GM23338 (cell line): ENCODE measurements at regions not wholly inside any gene's neighbourhood (a gene's known extent, or its start where the extent isn't known, plus 50 kb on each side); places are given as distances from the start of the nearest gene placed in this dataset.

Experiments used
- ATAC-seq: fragments of 200-7000 bp; cut with Tn5 transposase; 3 replicates; pipeline ENCODE4 v1.9.1; 2020
- DNase-seq: peaks from one replicate; pipeline ENCODE4 v3.0.0-alpha.2; 2015; ENCODE audit warnings: low spot score
- H2AFZ ChIP-seq: fragments of 200-600 bp; sonication (generic); 2 replicates; pipeline ENCODE4 v1.8.0; 2016; ENCODE audit warnings: antibody characterized with exemption, mild to moderate bottlenecking, moderate library complexity
- H3F3A ChIP-seq: fragments of 200-600 bp; sonication (generic); replicated peaks from 2 replicates; pipeline ENCODE4 v1.8.0; 2017; ENCODE audit warnings: antibody characterized with exemption, mixed run types, low read depth
- H3K27ac ChIP-seq: fragments of 200-600 bp; sonication (generic); 2 replicates; pipeline ENCODE4 v1.6.1; 2016; ENCODE audit warnings: low read depth
- H3K27me3 ChIP-seq: fragments of 200-600 bp; sonication (generic); 2 replicates; pipeline ENCODE4 v1.8.0; 2016; ENCODE audit warnings: mild to moderate bottlenecking, mixed run types, moderate library complexity; ENCODE audit not compliant: insufficient read depth
- H3K36me3 ChIP-seq: fragments of 200-600 bp; sonication (generic); 2 replicates; pipeline ENCODE4 v1.8.0; 2016; ENCODE audit warnings: mild to moderate bottlenecking; ENCODE audit not compliant: insufficient read depth
- H3K4me1 ChIP-seq: fragments of 200-600 bp; sonication (generic); 2 replicates; pipeline ENCODE4 v1.8.0; 2016; ENCODE audit warnings: mild to moderate bottlenecking, moderate library complexity; ENCODE audit not compliant: insufficient read depth
- H3K4me2 ChIP-seq: fragments of 200-600 bp; sonication (generic); 2 replicates; pipeline ENCODE4 v1.7.1; 2017; ENCODE audit warnings: mixed run types
- H3K4me3 ChIP-seq: fragments of 200-600 bp; sonication (generic); 2 replicates; pipeline ENCODE4 v1.6.1; 2016; ENCODE audit warnings: mixed run types
- H3K79me2 ChIP-seq: fragments of 200-600 bp; sonication (generic); replicated peaks from 2 replicates; pipeline ENCODE4 v1.8.0; 2017; ENCODE audit warnings: mild to moderate bottlenecking; ENCODE audit not compliant: insufficient read depth
- H3K9me2 ChIP-seq: fragments of 200-600 bp; sonication (generic); 2 replicates; pipeline ENCODE4 v1.8.0; 2017; ENCODE audit not compliant: insufficient read depth
- H4K20me1 ChIP-seq: fragments of 200-600 bp; sonication (generic); replicated peaks from 2 replicates; pipeline ENCODE4 v1.8.0; 2017; ENCODE audit warnings: mild to moderate bottlenecking; ENCODE audit not compliant: insufficient read depth
- H3K27ac Mint-ChIP-seq: 2 replicates; pipeline ENCODE4 v1.8.0; 2020; ENCODE audit warnings: inconsistent platforms, mild to moderate bottlenecking, moderate library complexity, mixed read lengths
- H3K27me3 Mint-ChIP-seq: 3 replicates; pipeline ENCODE4 v1.8.0; 2022; ENCODE audit warnings: low read depth, mild to moderate bottlenecking, moderate library complexity, mixed read lengths, inconsistent platforms; ENCODE audit not compliant: insufficient read depth, poor library complexity
- H3K36me3 Mint-ChIP-seq: 3 replicates; pipeline ENCODE4 v1.8.0; 2021; ENCODE audit warnings: low read depth, mild to moderate bottlenecking, inconsistent platforms, moderate library complexity, mixed read lengths
- H3K4me1 Mint-ChIP-seq: 3 replicates; pipeline ENCODE4 v1.8.0; 2020; ENCODE audit warnings: mild to moderate bottlenecking, inconsistent platforms, mixed read lengths
- H3K4me3 Mint-ChIP-seq: 3 replicates; pipeline ENCODE4 v1.8.0; 2021; ENCODE audit warnings: moderate library complexity, mild to moderate bottlenecking, inconsistent platforms, mixed read lengths
- H3K9me3 Mint-ChIP-seq: 3 replicates; pipeline ENCODE4 v1.8.0; 2020; ENCODE audit warnings: moderate library complexity, mild to moderate bottlenecking, inconsistent platforms, mixed read lengths
- CTCF ChIP-seq, 2 experiments: fragments of 200-600 bp in 1 of 2; sonication (generic) in 1 of 2; conservative IDR thresholded peaks; 2 replicates each; pipeline versions ENCODE4 v1.5.1 to v1.6.1; 2016 to 2017; ENCODE audit warnings: antibody characterized with exemption in 2 of 2, low read depth in 2 of 2, mild to moderate bottlenecking in 2 of 2, moderate library complexity in 1 of 2
- NANOG ChIP-seq: IDR thresholded peaks from 2 replicates; pipeline ENCODE4 v1.6.1; 2016; ENCODE audit warnings: antibody characterized with exemption, borderline replicate concordance
- STAT1 ChIP-seq: IDR thresholded peaks from one replicate; pipeline ENCODE4 v1.6.1; 2016; ENCODE audit warnings: antibody characterized with exemption; ENCODE audit not compliant: unreplicated experiment
- ZNF331 ChIP-seq: fragments of 250-450 bp; sonication (Bioruptor Pico); IDR thresholded peaks from 2 replicates; pipeline ENCODE4 v1.5.0; 2020; ENCODE audit warnings: low read depth, mild to moderate bottlenecking, moderate library complexity
- ZNF462 ChIP-seq: fragments of 250-450 bp; sonication (Bioruptor Pico); IDR thresholded peaks from 2 replicates; pipeline ENCODE4 v1.5.0; 2020; ENCODE audit warnings: mild to moderate bottlenecking, moderate library complexity

- no peaks in the 10 kb centered on the region for H4K20me1 ChIP-seq
- Mint-ChIP-seq H3K9me3 (no peaks in the 10 kb centered on the region), H3K36me3 (no peaks in the 10 kb centered on the region), H3K4me3 (no peak overlapping the region), H3K27me3 (peaks cover 26% of the 10 kb centered on the region), H3K27ac (no peak overlapping the region), H3K4me1 (peaks cover 20% of the 10 kb centered on the region; the same call in 2 of the 3 replicates)
- TF ChIP-seq CTCF (conservative IDR thresholded peaks at IDR 0.05; ENCODE audit: low read depth in 2 of 2) (no peak), ZNF462 (no peak), NANOG (no peak), STAT1 (no peak), ZNF331 (no peak)
- no peak for DNase-seq
- H3K4me1 ChIP-seq = peaks cover 10% of the 10 kb centered on the region
- no peaks in the 10 kb centered on the region for H3K79me2 ChIP-seq
- H3K27me3 ChIP-seq = peaks cover 35% of the 10 kb centered on the region
- H3K4me2 ChIP-seq = no peak overlapping the region
- H3K36me3 ChIP-seq = no peaks in the 10 kb centered on the region
- no peaks in the 10 kb centered on the region for H3F3A ChIP-seq
- no peak for ATAC-seq
- H3K9me2 ChIP-seq = no peaks in the 10 kb centered on the region
- no peak overlapping the region for H3K4me3 ChIP-seq
- no peak overlapping the region for H2AFZ ChIP-seq
- no peak overlapping the region for H3K27ac ChIP-seq
These were observed 263.1 kb downstream of the CGGBP1 start for GRCh38 chr3:87795701-87796100.
